AG04450 (cell line): ENCODE measurements at regions not wholly inside any gene's neighbourhood (a gene's known extent, or its start where the extent isn't known, plus 50 kb on each side); places are given as distances from the start of the nearest gene placed in this dataset.

Experiments
- CTCF ChIA-PET: fragments of 300-600, 350-600 bp; formaldehyde crosslinking; extraction: SDS; loops from one replicate; lab custom pipeline; 2022; ENCODE audit warnings: antibody characterized with exemption, inconsistent platforms; lab: Charles Lee
- POLR2A ChIA-PET: fragments of 350-600 bp; formaldehyde crosslinking; extraction: SDS; loops from one replicate; lab custom pipeline; 2021; ENCODE audit warnings: antibody characterized with exemption, inconsistent platforms; lab: Yijun Ruan, JAX
- DNase-seq: peaks from one replicate; pipeline ENCODE4 v3.0.0-alpha.2; 2011; ENCODE audit warnings: low read depth, low spot score
- H3K27ac ChIP-seq: one replicate; pipeline ENCODE4 v1.5.1; 2012; ENCODE audit warnings: low read depth, low read length, control low read depth
- H3K27me3 ChIP-seq: one replicate; pipeline ENCODE4 v1.6.0; 2012; ENCODE audit warnings: low read length; ENCODE audit not compliant: control insufficient read depth, insufficient read depth
- H3K4me3 ChIP-seq: 2 replicates; pipeline ENCODE4 v1.5.1; 2011; ENCODE audit warnings: mild to moderate bottlenecking, low read depth, low read length, control low read depth
- H3K9me3 ChIP-seq: 2 replicates; pipeline ENCODE4 v1.5.1; 2012; ENCODE audit warnings: low read length; ENCODE audit not compliant: control insufficient read depth, insufficient read depth
- CTCF ChIP-seq: IDR thresholded peaks from 2 replicates; pipeline ENCODE4 v1.5.1; 2011; ENCODE audit warnings: low read depth, low read length, control low read depth, inconsistent platforms

DNA sequence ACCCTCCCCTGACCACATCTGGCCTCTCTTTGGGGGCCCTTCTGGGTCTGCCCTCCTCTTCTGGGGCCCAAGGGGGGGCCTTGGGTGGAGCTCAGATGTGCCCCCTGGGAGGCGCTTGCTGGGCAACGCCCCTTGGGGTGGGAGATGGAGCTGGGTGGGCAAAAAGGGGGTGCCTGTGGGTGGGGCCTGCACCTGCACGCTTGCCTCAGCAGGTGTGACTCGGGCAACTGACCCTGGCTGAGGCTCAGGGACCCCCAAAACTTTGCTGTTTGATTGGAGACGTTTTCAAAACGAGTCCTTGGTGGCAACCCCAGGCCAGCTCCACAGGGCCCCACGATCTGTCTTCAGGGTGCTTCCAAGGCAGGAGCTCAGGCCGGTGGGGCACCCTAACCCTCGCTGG, 105.3 kb downstream of the SIK1 start:
- ChIA-PET POLR2A (no interaction called here), CTCF (no interaction called here)
- Histone ChIP-seq H3K4me3 (no peak overlapping the region), H3K9me3 (peaks cover 14% of the 10 kb centered on the region), H3K27ac (no peak overlapping the region), H3K27me3 (peaks cover 8% of the 10 kb centered on the region)
- no peak for DNase-seq
- no peak for TF ChIP-seq CTCF

GRCh38 chr21:43321111-43321510, 105.8 kb downstream of the SIK1 start:
- Histone ChIP-seq H3K4me3 (no peak overlapping the region), H3K9me3 (peaks cover 18% of the 10 kb centered on the region), H3K27ac (no peak overlapping the region), H3K27me3 (peaks cover 11% of the 10 kb centered on the region)
- POLR2A ChIA-PET, result no interaction called here
- CTCF ChIA-PET, result no interaction called here
- no peak for DNase-seq
- TF ChIP-seq CTCF, result no peak

GRCh38 chr21:43320526-43320925, 106.4 kb downstream of the SIK1 start:
- ChIA-PET POLR2A (no interaction called here), CTCF (no interaction called here)
- Histone ChIP-seq H3K27ac (no peak overlapping the region), H3K4me3 (no peak overlapping the region), H3K27me3 (peaks cover 11% of the 10 kb centered on the region), H3K9me3 (peaks cover 18% of the 10 kb centered on the region)
- TF ChIP-seq CTCF, result no peak
- no peak for DNase-seq

- H3K27me3 ChIP-seq, result peaks cover 14% of the 10 kb centered on the region
- ChIA-PET POLR2A (no interaction called here), CTCF (no interaction called here)
- DNase-seq, result peak; percentile 16
- H3K9me3 ChIP-seq, result peaks cover 18% of the 10 kb centered on the region
- H3K27ac ChIP-seq, result no peak overlapping the region
- TF ChIP-seq CTCF, result no peak
- no peak overlapping the region for H3K4me3 ChIP-seq
Measured at GRCh38 chr21:43318841-43319781, 107.8 kb downstream of the SIK1 start.

DNA sequence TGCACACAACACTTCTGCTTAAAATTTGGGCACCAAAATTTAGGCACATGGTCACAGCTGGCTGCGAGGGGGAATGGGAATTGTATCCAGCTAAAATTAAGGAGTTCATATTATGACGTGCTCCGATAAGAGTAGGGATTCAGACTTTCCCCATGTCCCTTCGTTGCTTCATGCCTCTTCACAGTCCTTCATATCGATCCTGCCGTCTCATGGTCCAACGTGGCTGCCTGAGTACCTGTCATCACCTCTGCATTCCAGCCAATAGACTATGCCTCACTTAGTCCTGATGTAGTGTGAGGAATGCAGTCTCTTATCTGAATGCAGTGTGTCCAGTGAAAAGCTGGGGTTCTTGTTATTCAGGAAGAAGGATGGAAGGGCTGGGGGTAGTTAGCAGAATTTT, 108.6 kb downstream of the SIK1 start:
- CTCF ChIA-PET, result no interaction called here
- TF ChIP-seq CTCF, result no peak
- Histone ChIP-seq H3K9me3 (peaks cover 18% of the 10 kb centered on the region), H3K27me3 (peaks cover 11% of the 10 kb centered on the region), H3K27ac (no peak overlapping the region), H3K4me3 (no peak overlapping the region)
- POLR2A ChIA-PET, result no interaction called here
- DNase-seq, result no peak
